Activated CD4-positive, alpha-beta T cell treated with anti-CD3 and anti-CD28 coated beads for 36 hours (primary cell): ENCODE measurements at regions not wholly inside any gene's neighbourhood (a gene's known extent, or its start where the extent isn't known, plus 50 kb on each side); places are given as distances from the start of the nearest gene placed in this dataset.

ENCODE experiments used
- ATAC-seq: fragments of 200-7000 bp; cut with Tn5 transposase; one replicate; pipeline ENCODE4 v1.10.0; 2021; ENCODE audit warnings: mild to moderate bottlenecking, moderate library complexity
- CTCF ChIA-PET: fragments of 350-600 bp; sonication (Branson Sonifier 250); formaldehyde crosslinking; loops from one replicate; lab custom pipeline; 2021; ENCODE audit warnings: antibody characterized with exemption; lab: Charles Lee
- POLR2A ChIA-PET: fragments of 350-600 bp; sonication (Branson Sonifier 250); formaldehyde crosslinking; loops from one replicate; lab custom pipeline; 2021; ENCODE audit warnings: antibody characterized with exemption, inconsistent platforms; lab: Charles Lee
- DNase-seq: peaks from one replicate; pipeline ENCODE4 v3.0.0-alpha.2; 2020
- H3K27ac Mint-ChIP-seq: one replicate; pipeline ENCODE4 v1.8.0; 2021; ENCODE audit warnings: mixed read lengths
- H3K27me3 Mint-ChIP-seq: one replicate; pipeline ENCODE4 v1.8.0; 2021; ENCODE audit warnings: mixed read lengths
- H3K36me3 Mint-ChIP-seq: one replicate; pipeline ENCODE4 v1.8.0; 2021; ENCODE audit warnings: low read depth, mixed read lengths
- H3K4me1 Mint-ChIP-seq: one replicate; pipeline ENCODE4 v1.8.0; 2021; ENCODE audit warnings: mixed read lengths
- H3K4me3 Mint-ChIP-seq: one replicate; pipeline ENCODE4 v1.8.0; 2021; ENCODE audit warnings: mild to moderate bottlenecking, moderate library complexity, mixed read lengths
- H3K9me3 Mint-ChIP-seq: one replicate; pipeline ENCODE4 v1.8.0; 2021; ENCODE audit warnings: low read depth, mixed read lengths
- intact Hi-C, 2 experiments: fragments of 100-400 bp; cut with DNase I in 1 of 2; cut with micrococcal nuclease in 1 of 2; formaldehyde crosslinking; loops; one replicate each; pipeline versions ENCODE4 v1.14.2 to v1.15.1; 2022 to 2024; cut with DNase I, micrococcal nuclease

- H3K27me3 Mint-ChIP-seq, result peaks cover 50% of the 10 kb centered on the region
- CTCF ChIA-PET, result interaction anchor here (0.8 kb wide), 1 partner anchor 11 kb away, joined by 3 read pairs; no protein-coding TSS in a partner anchor
Measured at GRCh38 chr6:167717867-167718266, 108.8 kb upstream of the AFDN start.

GRCh38 chr6:167719920-167720319, 106.8 kb upstream of the AFDN start:
- ChIA-PET CTCF (no interaction called here), POLR2A (no interaction called here)
- DNase-seq, result no peak
- ATAC-seq, result no peak
- peaks cover 37% of the 10 kb centered on the region for H3K27me3 Mint-ChIP-seq
- intact Hi-C loops, result no loop called here
- H3K4me3 Mint-ChIP-seq, result no peak overlapping the region
- no peaks in the 10 kb centered on the region for H3K36me3 Mint-ChIP-seq
- peaks cover 4% of the 10 kb centered on the region for H3K9me3 Mint-ChIP-seq
- H3K27ac Mint-ChIP-seq, result no peak overlapping the region
- H3K4me1 Mint-ChIP-seq, result no peaks in the 10 kb centered on the region

More at GRCh38 chr6:167717867-167718266, 108.8 kb upstream of the AFDN start:
- intact Hi-C loops, result no loop called here
- H3K4me1 Mint-ChIP-seq, result no peaks in the 10 kb centered on the region
- ATAC-seq (no peak), DNase-seq (no peak)
- no peaks in the 10 kb centered on the region for H3K36me3 Mint-ChIP-seq
- POLR2A ChIA-PET, result no interaction called here
- no peak overlapping the region for H3K4me3 Mint-ChIP-seq
- peaks cover 2% of the 10 kb centered on the region for H3K9me3 Mint-ChIP-seq
- H3K27ac Mint-ChIP-seq, result no peak overlapping the region

- Mint-ChIP-seq H3K9me3 (peaks cover 4% of the 10 kb centered on the region), H3K36me3 (no peaks in the 10 kb centered on the region), H3K27ac (no peak overlapping the region), H3K27me3 (peaks cover 36% of the 10 kb centered on the region), H3K4me1 (no peaks in the 10 kb centered on the region), H3K4me3 (no peak overlapping the region)
- no peak for DNase-seq
- no peak for ATAC-seq
- ChIA-PET CTCF (no interaction called here), POLR2A (no interaction called here)
- intact Hi-C loops, result no loop called here
Measured at GRCh38 chr6:167720456-167721285, 106.0 kb upstream of the AFDN start.

- H3K36me3 Mint-ChIP-seq, result no peaks in the 10 kb centered on the region
- DNase-seq (no peak), ATAC-seq (no peak)
- intact Hi-C loops, result no loop called here
- H3K27ac Mint-ChIP-seq, result no peak overlapping the region
- H3K4me3 Mint-ChIP-seq, result no peak overlapping the region
- CTCF ChIA-PET, result no interaction called here
- H3K27me3 Mint-ChIP-seq, result peaks cover 37% of the 10 kb centered on the region
- peaks cover 4% of the 10 kb centered on the region for H3K9me3 Mint-ChIP-seq
- H3K4me1 Mint-ChIP-seq, result no peaks in the 10 kb centered on the region
- POLR2A ChIA-PET, result no interaction called here
Measured at GRCh38 chr6:167721291-167721690, 105.4 kb upstream of the AFDN start.

GRCh38 chr6:167722634-167723309, 103.9 kb upstream of the AFDN start:
- H3K27me3 Mint-ChIP-seq, result peaks cover 31% of the 10 kb centered on the region
- H3K27ac Mint-ChIP-seq, result no peak overlapping the region
- no peak overlapping the region for H3K4me3 Mint-ChIP-seq
- peaks cover 4% of the 10 kb centered on the region for H3K9me3 Mint-ChIP-seq
- ChIA-PET POLR2A (no interaction called here), CTCF (no interaction called here)
- no peaks in the 10 kb centered on the region for H3K4me1 Mint-ChIP-seq
- no peak for DNase-seq
- no peaks in the 10 kb centered on the region for H3K36me3 Mint-ChIP-seq
- intact Hi-C loops, result no loop called here
- no peak for ATAC-seq

- ATAC-seq, result no peak
- H3K27me3 Mint-ChIP-seq, result peaks cover 22% of the 10 kb centered on the region
- H3K4me1 Mint-ChIP-seq, result no peaks in the 10 kb centered on the region
- H3K36me3 Mint-ChIP-seq, result no peaks in the 10 kb centered on the region
- DNase-seq, result no peak
- ChIA-PET CTCF (no interaction called here), POLR2A (no interaction called here)
- H3K27ac Mint-ChIP-seq, result no peak overlapping the region
- H3K9me3 Mint-ChIP-seq, result peaks cover 2% of the 10 kb centered on the region
- H3K4me3 Mint-ChIP-seq, result no peak overlapping the region
- intact Hi-C loops, result no loop called here
Measured at GRCh38 chr6:167726043-167726621, 100.6 kb upstream of the AFDN start.

- H3K9me3 Mint-ChIP-seq, result peaks cover 2% of the 10 kb centered on the region
Measured at GRCh38 chr6:167730441-167730840, 96.3 kb upstream of the AFDN start.

GRCh38 chr6:167731216-167731615, 95.5 kb upstream of the AFDN start:
- DNase-seq (no peak), ATAC-seq (no peak)
- peaks cover 10% of the 10 kb centered on the region for H3K27me3 Mint-ChIP-seq
- POLR2A ChIA-PET, result no interaction called here
- H3K4me1 Mint-ChIP-seq, result no peaks in the 10 kb centered on the region
- no peak overlapping the region for H3K4me3 Mint-ChIP-seq
- intact Hi-C loops, result no loop called here
- H3K36me3 Mint-ChIP-seq, result no peaks in the 10 kb centered on the region
- H3K9me3 Mint-ChIP-seq, result peaks cover 2% of the 10 kb centered on the region
- CTCF ChIA-PET, result no interaction called here
- H3K27ac Mint-ChIP-seq, result no peak overlapping the region

More at GRCh38 chr6:167730441-167730840, 96.3 kb upstream of the AFDN start:
- DNase-seq (no peak), ATAC-seq (no peak)
- H3K36me3 Mint-ChIP-seq, result no peaks in the 10 kb centered on the region
- intact Hi-C loops, result no loop called here
- POLR2A ChIA-PET, result no interaction called here
- CTCF ChIA-PET, result no interaction called here
- no peak overlapping the region for H3K4me3 Mint-ChIP-seq
- no peaks in the 10 kb centered on the region for H3K4me1 Mint-ChIP-seq
- no peak overlapping the region for H3K27ac Mint-ChIP-seq
- peaks cover 12% of the 10 kb centered on the region for H3K27me3 Mint-ChIP-seq

- DNase-seq (no peak), ATAC-seq (no peak)
- Mint-ChIP-seq H3K4me3 (no peak overlapping the region), H3K27ac (no peak overlapping the region), H3K36me3 (no peaks in the 10 kb centered on the region), H3K4me1 (no peaks in the 10 kb centered on the region), H3K9me3 (peaks cover 2% of the 10 kb centered on the region), H3K27me3 (peaks cover 10% of the 10 kb centered on the region)
- CTCF ChIA-PET, result no interaction called here
- intact Hi-C loops, result no loop called here
- POLR2A ChIA-PET, result no interaction called here
Measured at GRCh38 chr6:167731731-167732422, 94.8 kb upstream of the AFDN start.

- Mint-ChIP-seq H3K9me3 (peaks cover 2% of the 10 kb centered on the region), H3K36me3 (no peaks in the 10 kb centered on the region), H3K4me3 (no peak overlapping the region), H3K4me1 (no peaks in the 10 kb centered on the region), H3K27me3 (peaks cover 8% of the 10 kb centered on the region), H3K27ac (no peak overlapping the region)
- ATAC-seq (no peak), DNase-seq (no peak)
- CTCF ChIA-PET, result no interaction called here
- intact Hi-C loops, result no loop called here
- POLR2A ChIA-PET, result no interaction called here
Measured at GRCh38 chr6:167733740-167734661, 92.7 kb upstream of the AFDN start.

- ChIA-PET CTCF (no interaction called here), POLR2A (no interaction called here)
- ATAC-seq, result no peak
- Mint-ChIP-seq H3K27ac (no peak overlapping the region), H3K36me3 (no peaks in the 10 kb centered on the region), H3K9me3 (peaks cover 2% of the 10 kb centered on the region), H3K27me3 (peaks cover 8% of the 10 kb centered on the region), H3K4me1 (no peaks in the 10 kb centered on the region), H3K4me3 (no peak overlapping the region)
- no peak for DNase-seq
- intact Hi-C loops, result no loop called here
Measured at GRCh38 chr6:167734662-167735083, 92.0 kb upstream of the AFDN start.
